NCI-H526 (cell line): ENCODE measurements at regions not wholly inside any gene's neighbourhood (a gene's known extent, or its start where the extent isn't known, plus 50 kb on each side); places are given as distances from the start of the nearest gene placed in this dataset.
"Not testable (repeated sequence)": the region's sequence is repeated elsewhere in the genome, so short reads cannot be mapped to it uniquely, and the experiment has no call there.

ENCODE experiments used
- DNase-seq, 2 experiments: peaks; one replicate each; lab custom pipeline; 2025; lab: John Stamatoyannopoulos, UW

DNA sequence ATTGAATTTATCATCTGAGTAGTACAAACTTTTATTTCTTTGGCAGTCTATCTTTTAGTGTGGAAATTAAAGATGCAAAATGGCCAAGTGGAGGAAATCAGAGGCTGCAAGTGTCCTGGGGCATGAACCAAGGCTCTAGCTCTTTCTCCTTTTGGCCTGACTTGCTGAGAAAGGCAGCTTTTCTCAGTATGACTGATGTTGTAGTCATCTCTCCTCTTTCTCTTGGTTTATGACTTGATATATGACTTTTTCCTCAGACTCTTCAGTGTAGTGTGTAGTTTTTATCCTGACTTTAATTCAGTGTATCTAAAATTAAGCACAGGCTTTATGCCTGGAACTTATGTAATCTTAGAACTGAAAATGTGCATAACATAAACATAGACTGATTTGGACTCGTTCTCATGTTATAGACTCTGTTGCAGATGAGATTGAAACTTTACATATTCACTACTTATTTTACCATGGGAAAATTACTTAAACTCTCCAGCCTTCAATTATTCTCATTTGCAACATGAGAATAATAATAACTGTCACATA lies 65.7 kb downstream of the SLITRK5 start:
- no peak for DNase-seq

DNA sequence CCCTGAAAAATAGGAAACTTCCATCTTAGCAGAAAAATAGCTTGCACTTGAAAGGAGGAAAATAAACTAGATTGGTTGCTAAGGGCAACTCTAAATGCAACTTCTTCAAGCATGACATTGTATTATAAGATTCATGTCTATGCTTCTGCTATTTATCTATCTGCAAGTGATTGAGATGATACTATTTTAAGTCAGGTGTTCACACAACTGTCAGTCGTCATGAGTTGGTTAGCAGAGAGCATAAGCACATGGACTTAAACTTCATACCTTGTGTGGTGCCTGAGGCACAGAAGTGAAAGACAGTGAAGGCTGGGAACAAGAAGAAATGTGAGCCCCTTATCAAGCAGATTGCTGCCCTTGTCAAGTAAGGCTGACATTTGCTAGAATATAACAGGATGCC lies 82.9 kb downstream of the SLITRK5 start:
- DNase-seq = no peak

DNA sequence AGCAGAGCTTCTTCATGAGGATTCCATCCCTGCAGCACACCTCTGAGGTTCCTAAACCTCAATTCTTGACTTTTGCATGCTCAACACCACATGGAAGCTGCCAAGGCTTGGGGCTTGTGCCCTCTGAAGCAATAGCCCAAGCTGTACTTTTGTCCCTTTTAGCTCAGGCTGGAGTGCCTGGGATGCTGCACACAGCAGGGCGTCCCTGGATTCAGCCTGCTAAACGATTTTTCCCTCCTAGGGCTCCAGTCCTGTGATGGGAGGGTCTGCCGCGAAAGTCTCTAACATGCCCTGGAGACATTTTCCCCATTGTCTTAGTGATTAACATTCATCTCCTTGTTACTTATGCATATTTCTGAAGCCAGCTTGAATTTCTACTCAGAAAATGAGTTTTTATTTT lies 98.3 kb downstream of the SLITRK5 start:
- no peak for DNase-seq

DNA sequence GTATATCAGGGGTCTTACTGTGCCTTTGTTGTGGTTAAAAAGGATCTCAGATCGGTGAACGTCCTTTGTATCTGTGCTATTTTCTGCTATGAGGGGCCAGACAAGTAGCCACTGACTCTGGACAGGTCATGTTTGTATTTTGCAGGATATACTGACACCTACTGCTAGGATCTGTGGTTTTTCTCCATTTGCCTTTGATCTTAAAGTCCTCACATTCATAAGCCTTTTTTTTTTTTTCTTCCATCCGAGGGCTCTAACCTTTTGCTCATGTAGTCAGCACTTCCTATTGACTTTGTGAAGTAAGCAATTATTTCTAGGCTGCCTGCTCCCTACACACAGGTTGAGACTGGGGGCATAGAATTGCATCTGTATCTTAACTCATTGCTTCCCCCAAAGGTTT lies 106.2 kb downstream of the SLITRK5 start:
- DNase-seq = peak; percentile 5 to 23

DNA sequence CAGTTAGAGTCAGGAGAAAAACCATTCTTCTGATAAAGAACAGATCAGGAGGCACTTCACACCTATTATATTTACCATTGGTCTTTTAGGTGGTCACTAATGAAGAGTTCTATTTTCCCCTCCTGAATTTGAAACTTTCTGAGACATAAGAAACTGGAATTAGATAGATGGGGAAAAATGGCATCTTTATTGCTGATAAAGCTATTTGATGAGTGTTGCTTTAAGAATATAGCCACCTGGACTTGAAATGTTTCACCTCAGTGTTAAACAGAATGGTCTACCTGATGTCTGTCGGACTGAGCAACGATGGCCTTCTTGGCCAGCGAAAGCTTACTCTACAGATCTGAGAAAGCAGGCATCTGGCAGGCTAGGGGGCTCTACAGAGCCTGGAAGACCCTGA lies 107.0 kb downstream of the SLITRK5 start:
- no peak for DNase-seq

DNA sequence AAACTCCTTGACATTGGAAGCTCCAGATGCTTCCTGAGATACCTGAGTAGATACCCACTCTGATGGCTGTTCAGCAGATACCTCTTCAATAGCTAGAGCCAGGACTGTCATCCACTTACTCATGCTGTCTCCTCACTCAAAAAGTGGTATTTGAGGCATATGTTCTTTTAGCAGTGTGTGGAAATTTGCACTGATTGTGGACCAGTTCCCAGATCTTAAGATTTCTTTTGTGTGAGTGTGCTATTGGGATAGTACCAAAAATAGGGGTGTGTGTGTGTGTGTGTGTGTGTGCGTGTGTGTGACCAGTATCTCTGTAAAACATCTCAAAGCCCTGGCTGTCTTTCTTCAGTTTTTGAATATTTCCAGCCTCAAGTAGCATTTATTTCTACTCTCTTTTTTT lies 108.3 kb downstream of the SLITRK5 start:
- no peak for DNase-seq

DNA sequence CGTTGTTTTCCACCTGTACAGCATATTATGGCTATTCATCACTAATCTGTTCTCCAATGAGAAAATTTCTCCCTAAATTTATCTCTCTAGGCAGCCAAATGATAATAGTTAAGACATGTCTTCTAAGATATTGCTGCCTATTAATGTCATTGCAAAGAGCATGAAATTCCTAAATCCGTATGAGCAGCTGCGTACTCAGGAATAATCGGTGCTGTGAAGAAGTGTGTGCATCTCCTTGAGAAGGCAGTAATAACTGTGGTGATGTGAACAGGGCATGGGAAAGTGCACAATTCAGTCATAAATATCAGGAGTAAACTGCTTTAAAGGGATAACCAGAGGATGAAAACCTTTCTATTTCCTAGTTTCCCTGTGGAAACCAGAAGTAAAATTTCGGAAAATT lies 112.2 kb downstream of the SLITRK5 start:
- DNase-seq = no peak

DNA sequence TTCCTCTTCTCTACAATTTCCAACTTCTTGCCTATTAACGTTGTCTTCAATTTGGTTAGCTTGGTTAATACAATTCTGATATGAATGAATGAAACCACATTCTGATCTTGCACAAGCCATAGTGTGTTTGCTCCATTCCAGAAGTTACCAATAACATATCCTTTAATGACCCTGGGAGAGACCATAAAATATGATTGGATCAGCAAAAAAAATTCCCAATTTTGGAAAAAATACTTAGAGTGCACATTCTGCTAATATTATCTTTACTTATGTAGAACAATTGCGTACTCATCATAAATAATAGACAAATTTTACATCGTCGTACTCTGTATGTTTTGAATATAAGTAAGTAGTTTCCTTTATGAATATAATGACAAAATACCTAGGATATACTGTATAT lies 117.2 kb downstream of the SLITRK5 start:
- DNase-seq = no peak

DNA sequence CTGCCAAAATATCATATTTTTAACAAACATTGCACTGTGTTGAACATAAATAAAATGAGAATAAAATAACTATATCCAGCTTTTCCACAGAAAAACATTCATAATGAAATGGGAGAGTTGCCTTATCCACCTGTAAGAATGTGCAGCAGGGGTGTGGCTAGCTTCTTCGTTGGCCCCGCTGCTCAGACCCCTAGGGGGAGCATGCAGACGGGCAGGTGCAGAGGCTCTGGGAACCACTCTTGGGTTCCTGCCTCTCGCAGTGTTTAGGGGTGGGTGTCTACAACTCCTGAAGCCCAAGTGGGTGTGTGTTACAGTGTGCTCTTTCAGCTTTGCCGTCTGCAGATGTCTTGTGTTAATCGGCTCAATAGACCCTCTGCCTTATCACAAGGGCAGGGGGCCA lies 121.7 kb downstream of the SLITRK5 start:
- no peak for DNase-seq

DNA sequence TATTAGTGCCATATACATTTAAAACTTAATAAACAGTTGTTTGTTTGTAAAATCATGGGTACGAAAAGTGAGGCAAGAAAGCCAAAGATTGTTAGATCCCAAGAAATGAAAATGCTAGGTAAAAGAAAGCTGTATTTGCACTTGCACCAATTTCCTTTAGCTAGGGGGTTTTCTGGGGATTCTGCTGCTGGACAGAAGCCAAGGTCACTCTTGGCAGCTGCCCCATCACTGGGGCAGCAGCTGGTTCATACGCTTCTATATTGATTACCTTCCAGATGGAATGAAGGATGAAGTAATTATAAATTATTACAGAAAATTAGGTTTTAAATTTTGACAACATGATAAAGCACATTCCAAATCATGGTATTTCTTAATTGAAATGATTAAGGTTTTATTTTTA lies 127.4 kb downstream of the SLITRK5 start:
- no peak for DNase-seq

DNA sequence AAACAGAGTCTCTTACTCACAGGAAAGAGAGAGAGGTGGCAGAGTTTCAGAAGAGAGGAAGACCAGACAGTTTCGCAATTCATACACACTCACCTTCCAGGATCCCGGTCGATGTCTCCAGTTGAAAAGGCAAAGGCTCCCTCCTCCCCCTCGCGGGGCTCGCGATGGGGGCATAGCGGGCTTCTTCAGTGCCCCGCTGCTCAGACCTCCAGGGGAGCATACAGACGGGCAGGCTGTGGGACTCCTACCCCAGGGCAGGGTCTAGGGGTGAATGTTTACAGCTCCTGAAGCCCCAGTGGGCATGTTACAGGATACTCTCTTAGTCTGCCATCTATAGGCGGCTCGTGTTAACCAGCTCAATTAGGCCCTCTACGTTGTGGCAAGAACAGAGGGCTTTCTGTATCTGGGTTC lies 139.2 kb downstream of the SLITRK5 start:
- no peak for DNase-seq

DNA sequence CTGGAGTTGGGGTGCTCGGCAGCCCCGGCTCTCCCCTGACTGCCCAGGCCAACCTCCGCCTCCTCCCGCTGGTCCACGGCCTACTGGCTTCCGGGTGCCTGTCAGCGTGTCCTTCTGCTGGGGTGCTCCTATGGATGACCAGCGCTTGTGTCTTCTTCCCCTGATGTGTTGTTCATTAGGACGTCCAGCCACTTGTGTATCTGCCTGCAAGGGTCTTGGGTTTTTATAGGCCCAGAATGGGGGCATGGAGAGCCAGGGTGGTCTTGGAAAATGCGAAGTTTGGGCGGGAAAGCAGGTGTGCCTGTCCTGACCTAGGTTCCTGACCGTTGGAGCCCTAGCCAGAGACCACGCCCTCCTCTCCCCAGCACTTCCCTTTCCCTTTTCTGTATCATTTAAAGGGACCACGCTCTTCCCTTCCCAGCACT lies 139.8 kb downstream of the SLITRK5 start:
- DNase-seq = no peak

DNA sequence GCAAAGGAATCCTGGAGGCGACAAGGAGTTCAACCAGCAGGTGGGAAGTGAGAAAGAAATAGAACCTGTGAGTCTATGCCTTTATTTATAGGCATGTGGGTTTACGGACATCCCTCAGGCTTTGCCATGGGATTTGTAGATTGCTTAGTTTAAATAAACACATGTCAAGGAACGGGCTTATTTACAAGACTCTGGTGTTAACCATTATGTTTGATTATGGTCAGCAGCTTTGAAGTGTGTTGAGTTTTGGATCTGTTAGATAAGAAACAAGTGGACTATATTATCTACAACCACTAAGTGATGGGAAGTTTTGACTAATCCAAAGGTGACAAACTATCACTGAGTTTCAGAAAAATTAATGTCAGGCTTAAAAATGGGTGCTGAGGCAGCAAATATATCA lies 143.2 kb downstream of the SLITRK5 start:
- no peak for DNase-seq

DNA sequence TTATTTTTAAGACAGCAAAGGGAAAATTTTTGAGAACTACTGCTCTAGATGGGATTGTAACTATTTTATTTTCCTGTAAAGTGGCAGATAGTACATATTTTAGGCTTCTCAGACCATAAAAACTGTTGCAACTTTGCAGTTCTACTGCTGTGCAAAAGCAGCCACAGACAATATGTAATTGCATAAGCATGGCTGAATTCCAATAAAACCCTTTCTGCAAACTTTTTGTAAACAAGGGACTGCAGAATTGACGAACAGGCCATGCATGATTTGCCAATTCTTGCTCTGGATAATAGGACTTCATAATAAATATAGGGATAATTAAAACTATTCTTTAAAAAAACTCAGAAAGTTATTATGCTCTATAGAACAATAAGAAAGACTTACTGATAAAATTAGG lies 149.1 kb downstream of the SLITRK5 start:
- DNase-seq = no peak

DNA sequence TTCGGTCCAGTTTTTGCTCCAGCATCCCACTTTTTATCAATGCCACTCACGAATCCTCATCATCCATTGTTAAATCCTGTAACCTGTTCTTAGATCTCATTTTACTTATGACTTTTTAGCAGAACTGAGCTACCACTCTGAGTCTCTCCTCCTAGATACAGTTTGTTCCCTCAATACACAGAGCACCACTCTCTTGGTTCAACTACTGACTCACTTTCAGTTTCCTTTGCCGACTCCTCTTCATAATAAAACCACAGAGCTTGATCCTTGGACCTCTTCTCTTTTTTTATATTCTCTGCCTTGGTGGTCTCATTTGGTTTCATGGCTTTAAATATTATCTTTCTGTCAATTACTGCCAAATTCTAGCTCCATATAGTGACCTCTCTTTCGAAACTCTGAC lies 150.3 kb downstream of the SLITRK5 start:
- DNase-seq = no peak

DNA sequence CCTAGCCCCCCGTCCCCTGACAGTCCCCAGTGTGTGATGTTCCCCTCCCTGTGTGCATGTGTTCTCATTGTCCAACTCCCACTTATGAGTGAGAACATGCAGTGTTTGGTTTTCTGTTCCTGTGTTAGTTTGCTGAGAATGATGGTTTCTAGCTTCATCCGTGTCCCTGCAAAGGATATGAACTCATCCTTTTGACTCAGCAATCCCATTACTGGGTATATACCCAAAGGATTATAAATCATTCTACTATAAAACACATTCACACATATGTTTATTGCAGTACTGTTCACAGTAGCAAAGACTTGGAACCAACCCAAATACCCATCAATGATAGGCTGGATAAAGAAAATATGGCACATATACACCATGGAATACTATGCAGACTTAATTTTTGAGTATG lies 155.1 kb downstream of the SLITRK5 start:
- DNase-seq = not testable (repeated sequence)

DNA sequence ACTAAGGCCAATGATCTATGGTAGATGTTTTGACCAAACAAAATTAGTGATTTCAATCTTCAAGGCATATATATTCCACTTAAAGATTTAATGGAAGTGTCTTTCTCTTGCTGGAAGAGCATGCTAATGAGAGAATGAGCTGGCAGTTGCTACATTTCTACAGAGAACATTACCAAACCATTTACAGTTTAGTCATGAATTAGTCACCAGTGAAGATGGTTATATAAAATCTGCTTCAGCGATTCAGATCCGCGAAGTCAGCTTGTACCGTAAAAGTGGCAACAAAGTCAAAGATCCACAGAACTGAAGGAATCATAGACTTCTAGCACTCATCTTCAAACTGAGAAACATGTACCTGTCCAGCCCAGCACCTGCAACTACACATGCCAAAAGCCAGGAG lies 156.3 kb downstream of the SLITRK5 start:
- DNase-seq = no peak

DNA sequence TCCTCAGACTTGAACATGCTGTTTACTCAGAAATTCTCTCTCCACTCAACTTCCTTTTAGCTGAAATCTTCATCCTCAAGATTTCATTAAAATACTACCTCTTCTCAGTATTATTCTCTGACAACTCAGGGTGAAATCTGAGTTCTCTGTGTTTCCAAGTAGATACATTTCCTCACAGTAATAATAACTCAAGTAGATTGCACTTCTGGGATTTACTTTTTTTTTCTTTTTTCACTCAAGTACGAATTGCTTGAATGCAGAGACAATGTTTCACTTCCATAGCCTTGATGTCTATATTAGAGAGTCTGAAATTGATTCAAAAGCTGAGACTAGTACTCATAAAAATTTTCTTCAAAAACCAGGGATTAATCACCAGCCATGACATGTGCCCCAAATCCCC lies 166.4 kb downstream of the SLITRK5 start:
- DNase-seq = no peak

DNA sequence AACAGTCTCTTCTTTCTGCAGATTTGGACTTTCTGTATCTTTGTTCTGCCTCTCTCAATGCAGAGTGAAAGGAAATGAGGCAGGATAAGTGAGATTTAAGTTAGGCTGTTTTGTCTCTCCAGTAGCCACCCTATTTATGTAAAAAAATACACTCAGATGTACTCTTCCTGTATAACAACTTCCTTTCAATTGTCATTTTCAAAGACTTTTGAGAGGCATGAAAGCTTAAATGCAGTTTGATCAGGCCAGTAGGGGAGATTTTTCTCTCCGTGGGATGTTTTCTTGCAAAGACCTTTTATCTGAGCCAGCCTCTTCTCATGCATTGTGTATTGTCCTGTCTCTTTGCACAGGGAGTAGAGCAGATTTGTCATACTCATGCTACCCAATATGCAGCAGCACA lies 166.8 kb downstream of the SLITRK5 start:
- no peak for DNase-seq

DNA sequence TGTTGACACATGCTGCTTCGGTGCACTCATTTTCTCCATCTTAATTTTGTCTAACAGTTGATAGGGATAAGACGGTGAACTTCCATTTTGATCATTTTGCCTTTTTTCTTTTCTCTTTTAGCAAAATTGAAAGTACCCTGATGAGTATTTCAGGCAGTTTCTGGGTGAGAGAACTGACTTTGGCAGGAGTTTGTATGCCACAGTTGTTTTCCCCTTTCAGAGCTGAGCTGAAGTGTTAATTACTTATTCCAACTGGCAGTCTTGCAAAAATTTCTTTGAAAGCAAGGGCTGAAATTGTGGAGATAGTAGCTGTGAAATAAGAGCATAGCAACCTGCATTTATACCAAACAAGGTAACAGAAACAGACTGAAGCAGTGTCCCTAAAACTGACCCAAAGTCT lies 180.2 kb downstream of the SLITRK5 start:
- no peak for DNase-seq

DNA sequence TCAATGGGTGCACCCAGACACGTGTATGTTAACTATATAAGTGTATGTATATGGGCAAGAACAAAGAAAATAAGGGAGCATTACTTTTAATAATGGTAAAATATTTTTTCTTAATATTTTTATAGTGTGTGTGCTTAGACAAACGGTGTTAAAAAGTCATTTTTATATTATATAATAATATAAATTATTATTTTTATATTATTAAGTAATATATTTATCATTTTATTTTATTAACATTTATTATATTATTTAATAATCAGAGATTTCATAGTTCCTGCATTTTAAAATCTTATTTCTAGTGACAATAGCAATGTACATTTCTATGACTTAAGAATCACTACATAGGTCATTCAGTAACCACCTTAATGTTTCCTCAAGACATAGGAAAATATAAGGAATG lies 184.4 kb downstream of the SLITRK5 start:
- DNase-seq = no peak

DNA sequence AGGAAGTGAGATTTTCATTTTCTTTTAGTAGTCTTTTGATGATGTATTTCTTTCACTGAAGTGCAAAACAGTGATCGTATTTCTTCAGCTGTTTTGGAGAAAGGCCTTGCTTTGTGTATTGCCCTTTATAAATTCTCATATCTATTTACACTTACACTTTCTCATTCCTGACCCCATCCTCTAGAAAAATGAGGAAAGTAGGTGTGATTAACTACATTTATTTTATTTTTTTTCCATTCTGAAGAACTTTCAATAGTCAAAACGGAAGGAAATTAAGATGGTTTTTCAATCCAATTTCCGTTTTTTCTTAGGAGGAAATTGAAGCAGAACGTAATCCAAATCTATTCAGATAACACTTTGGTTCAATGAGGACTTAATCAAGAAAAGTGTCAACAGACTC lies 188.1 kb downstream of the SLITRK5 start:
- no peak for DNase-seq

DNA sequence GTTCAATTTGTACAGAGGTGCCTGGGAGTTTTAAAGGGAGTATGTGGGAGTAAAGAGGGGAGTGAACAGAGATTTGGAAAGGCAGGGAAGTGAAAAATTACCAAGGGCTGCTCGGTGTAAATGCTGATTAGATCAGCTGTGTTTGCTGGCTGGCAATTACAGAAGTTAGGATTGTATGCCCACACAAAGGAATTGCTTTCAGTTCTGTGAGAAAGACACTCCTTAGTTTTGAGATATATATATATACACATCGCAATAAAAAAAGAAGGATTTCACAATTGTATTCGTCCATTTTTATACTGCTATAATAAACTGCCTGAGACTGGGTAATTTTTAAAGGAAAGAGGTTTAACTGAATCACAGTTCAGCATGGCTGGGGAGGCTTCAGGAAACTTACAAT lies 196.3 kb downstream of the SLITRK5 start:
- no peak for DNase-seq

DNA sequence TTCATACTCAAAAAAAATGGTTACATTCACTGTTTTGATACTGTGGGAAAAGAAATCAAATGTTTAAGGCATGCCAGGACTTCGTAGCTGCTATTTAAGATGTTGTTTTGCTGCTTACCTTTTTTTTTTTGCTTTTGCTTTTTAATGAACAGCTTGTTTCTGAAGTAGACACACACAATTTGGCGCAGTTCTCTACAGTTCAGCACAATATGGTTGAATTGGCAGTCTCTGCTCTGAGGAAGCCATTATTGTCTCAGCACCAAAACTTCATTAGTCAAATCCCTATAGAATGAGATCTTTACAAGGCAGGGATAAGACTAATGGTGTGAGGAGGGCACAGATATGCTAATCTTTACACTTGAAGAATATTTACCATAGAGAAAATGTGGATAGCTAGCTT lies 197.6 kb downstream of the SLITRK5 start:
- DNase-seq = no peak

DNA sequence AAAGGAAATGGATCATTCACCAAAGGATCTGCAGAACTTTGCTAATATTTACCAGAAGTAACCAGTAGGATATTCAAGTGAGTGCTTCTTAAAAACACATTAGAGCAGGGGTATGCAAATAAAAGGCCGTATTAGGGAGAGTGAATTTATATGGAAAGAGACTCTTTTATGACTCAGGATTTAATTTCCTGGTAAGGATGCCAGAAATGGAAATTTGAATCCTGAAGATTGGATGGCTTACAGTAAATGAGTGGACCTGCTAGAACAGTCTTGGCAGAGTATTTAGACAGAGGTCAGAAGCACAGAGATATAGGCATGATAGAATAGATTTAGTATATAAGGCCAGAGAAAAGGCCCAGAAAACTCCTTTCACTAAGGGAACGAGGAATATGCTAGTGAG lies 201.6 kb downstream of the SLITRK5 start:
- DNase-seq = peak in 1 of 2 experiments; percentile 37
